ENCODE measurements at regions not wholly inside any gene's neighbourhood (a gene's known extent, or its start where the extent isn't known, plus 50 kb on each side); places are given as distances from the start of the nearest gene placed in this dataset.
A peak's percentile ranks its signal among the peaks of the same experiment; 100 is the strongest.

GRCh38 chr2:41880561-41881243 lies 167.1 kb upstream of the PKDCC start:
- H3K9me3 ChIP-seq (ENCODE audit: control insufficient read depth in 2 of 2, insufficient read depth in 1 of 2, low read depth in 1 of 2, low read length in 1 of 2) = no peaks in the 10 kb centered on the region
- DNase-seq (no peak), FAIRE-seq (no peak)
- no peak overlapping the region for H3K4me3 ChIP-seq (ENCODE audit: low read depth in 1 of 3, low read length in 3 of 3)
- H3K4me1 ChIP-seq (ENCODE audit: control insufficient read depth in 3 of 3, insufficient read depth in 2 of 3, low read depth in 1 of 3, low read length in 2 of 3) = peaks cover 2 to 21% (median 10%) of the 10 kb centered on the region in 3 donors
- H3K27ac ChIP-seq (ENCODE audit: low read depth in 1 of 3, low read length in 2 of 3) = no peak overlapping the region
- no peaks in the 10 kb centered on the region for H3K27me3 ChIP-seq (ENCODE audit: control insufficient read depth in 3 of 3, insufficient read depth in 3 of 3, low read length in 3 of 3)
- no peaks in the 10 kb centered on the region for H3K36me3 ChIP-seq (ENCODE audit: control insufficient read depth in 3 of 3, insufficient read depth in 2 of 3, low read depth in 1 of 3, low read length in 3 of 3)
- 66 to 85% (median 79%) methylated on average over 3 of the region's 3 CpGs for WGBS, 3 donors

GRCh38 chr2:41881249-41881648 lies 166.6 kb upstream of the PKDCC start:
- peaks cover 2 to 21% (median 10%) of the 10 kb centered on the region in 3 donors for H3K4me1 ChIP-seq (ENCODE audit: control insufficient read depth in 3 of 3, insufficient read depth in 2 of 3, low read depth in 1 of 3, low read length in 2 of 3)
- DNase-seq (no peak), FAIRE-seq (no peak)
- no peaks in the 10 kb centered on the region for H3K9me3 ChIP-seq (ENCODE audit: control insufficient read depth in 2 of 2, insufficient read depth in 1 of 2, low read depth in 1 of 2, low read length in 1 of 2)
- H3K4me3 ChIP-seq (ENCODE audit: low read depth in 1 of 3, low read length in 3 of 3) = no peak overlapping the region
- no peak overlapping the region for H3K27ac ChIP-seq (ENCODE audit: low read depth in 1 of 3, low read length in 2 of 3)
- H3K36me3 ChIP-seq (ENCODE audit: control insufficient read depth in 3 of 3, insufficient read depth in 2 of 3, low read depth in 1 of 3, low read length in 3 of 3) = no peaks in the 10 kb centered on the region
- 77 to 90% (median 78%) methylated on average over 3 of the region's 3 CpGs for WGBS, 3 donors
- H3K27me3 ChIP-seq (ENCODE audit: control insufficient read depth in 3 of 3, insufficient read depth in 3 of 3, low read length in 3 of 3) = no peaks in the 10 kb centered on the region

- H3K36me3 ChIP-seq (ENCODE audit: control insufficient read depth in 3 of 3, insufficient read depth in 2 of 3, low read depth in 1 of 3, low read length in 3 of 3) = no peaks in the 10 kb centered on the region
- no peak for DNase-seq
- no peak for FAIRE-seq
- peaks cover 0 to 13% (median 2%) of the 10 kb centered on the region in 3 donors for H3K4me1 ChIP-seq (ENCODE audit: control insufficient read depth in 3 of 3, insufficient read depth in 2 of 3, low read depth in 1 of 3, low read length in 2 of 3)
- H3K27ac ChIP-seq (ENCODE audit: low read depth in 1 of 3, low read length in 2 of 3) = no peak overlapping the region
- no peaks in the 10 kb centered on the region for H3K9me3 ChIP-seq (ENCODE audit: control insufficient read depth in 2 of 2, insufficient read depth in 1 of 2, low read depth in 1 of 2, low read length in 1 of 2)
- WGBS, 3 donors = 81 to 94% (median 88%) methylated on average over 5 of the region's 5 CpGs
- no peaks in the 10 kb centered on the region for H3K27me3 ChIP-seq (ENCODE audit: control insufficient read depth in 3 of 3, insufficient read depth in 3 of 3, low read length in 3 of 3)
- H3K4me3 ChIP-seq (ENCODE audit: low read depth in 1 of 3, low read length in 3 of 3) = no peak overlapping the region
Measured at GRCh38 chr2:41884718-41885117, 163.1 kb upstream of the PKDCC start.

GRCh38 chr2:41886145-41886664 lies 161.6 kb upstream of the PKDCC start:
- DNase-seq (no peak), FAIRE-seq (no peak)
- Histone ChIP-seq H3K9me3 (ENCODE audit: control insufficient read depth in 2 of 2, insufficient read depth in 1 of 2, low read depth in 1 of 2, low read length in 1 of 2) (no peaks in the 10 kb centered on the region), H3K27me3 (ENCODE audit: control insufficient read depth in 3 of 3, insufficient read depth in 3 of 3, low read length in 3 of 3) (no peaks in the 10 kb centered on the region), H3K4me3 (ENCODE audit: low read depth in 1 of 3, low read length in 3 of 3) (no peak overlapping the region), H3K4me1 (ENCODE audit: control insufficient read depth in 3 of 3, insufficient read depth in 2 of 3, low read depth in 1 of 3, low read length in 2 of 3) (peaks cover 0 to 8% (median 0%) of the 10 kb centered on the region in 3 donors), H3K27ac (ENCODE audit: low read depth in 1 of 3, low read length in 2 of 3) (no peak overlapping the region), H3K36me3 (ENCODE audit: control insufficient read depth in 3 of 3, insufficient read depth in 2 of 3, low read depth in 1 of 3, low read length in 3 of 3) (no peaks in the 10 kb centered on the region)
- WGBS, 3 donors = 23 to 62% (median 52%) methylated on average over 2 of the region's 2 CpGs

GRCh38 chr2:41886757-41887156 lies 161.1 kb upstream of the PKDCC start:
- no peaks in the 10 kb centered on the region for H3K27me3 ChIP-seq (ENCODE audit: control insufficient read depth in 3 of 3, insufficient read depth in 3 of 3, low read length in 3 of 3)
- no peak overlapping the region for H3K27ac ChIP-seq (ENCODE audit: low read depth in 1 of 3, low read length in 2 of 3)
- H3K36me3 ChIP-seq (ENCODE audit: control insufficient read depth in 3 of 3, insufficient read depth in 2 of 3, low read depth in 1 of 3, low read length in 3 of 3) = no peaks in the 10 kb centered on the region
- H3K9me3 ChIP-seq (ENCODE audit: control insufficient read depth in 2 of 2, insufficient read depth in 1 of 2, low read depth in 1 of 2, low read length in 1 of 2) = no peaks in the 10 kb centered on the region
- FAIRE-seq = no peak
- WGBS, 3 donors = 50 to 62% (median 55%) methylated on average over 2 of the region's 2 CpGs
- H3K4me3 ChIP-seq (ENCODE audit: low read depth in 1 of 3, low read length in 3 of 3) = no peak overlapping the region
- peaks cover 0 to 8% (median 0%) of the 10 kb centered on the region in 3 donors for H3K4me1 ChIP-seq (ENCODE audit: control insufficient read depth in 3 of 3, insufficient read depth in 2 of 3, low read depth in 1 of 3, low read length in 2 of 3)
- no peak for DNase-seq

GRCh38 chr2:41890341-41890740 lies 157.5 kb upstream of the PKDCC start:
- peaks cover 0 to 18% (median 2%) of the 10 kb centered on the region in 3 donors for H3K4me1 ChIP-seq (ENCODE audit: control insufficient read depth in 3 of 3, insufficient read depth in 2 of 3, low read depth in 1 of 3, low read length in 2 of 3)
- H3K27ac ChIP-seq (ENCODE audit: low read depth in 1 of 3, low read length in 2 of 3) = no peak overlapping the region
- FAIRE-seq (no peak), DNase-seq (no peak)
- no peak overlapping the region for H3K4me3 ChIP-seq (ENCODE audit: low read depth in 1 of 3, low read length in 3 of 3)
- no peaks in the 10 kb centered on the region for H3K36me3 ChIP-seq (ENCODE audit: control insufficient read depth in 3 of 3, insufficient read depth in 2 of 3, low read depth in 1 of 3, low read length in 3 of 3)
- H3K9me3 ChIP-seq (ENCODE audit: control insufficient read depth in 2 of 2, insufficient read depth in 1 of 2, low read depth in 1 of 2, low read length in 1 of 2) = no peaks in the 10 kb centered on the region
- H3K27me3 ChIP-seq (ENCODE audit: control insufficient read depth in 3 of 3, insufficient read depth in 3 of 3, low read length in 3 of 3) = no peaks in the 10 kb centered on the region
- WGBS, 3 donors = 85 to 87% (median 86%) methylated on average over 3 of the region's 3 CpGs

GRCh38 chr2:41892476-41892875 lies 155.3 kb upstream of the PKDCC start:
- 63 to 79% (median 75%) methylated on average over 4 of the region's 4 CpGs for WGBS, 3 donors
- FAIRE-seq = no peak

GRCh38 chr2:41894563-41895333 lies 153.1 kb upstream of the PKDCC start:
- Histone ChIP-seq H3K4me1 (ENCODE audit: control insufficient read depth in 3 of 3, insufficient read depth in 2 of 3, low read depth in 1 of 3, low read length in 2 of 3) (peaks cover 0 to 17% (median 2%) of the 10 kb centered on the region in 3 donors), H3K9me3 (ENCODE audit: control insufficient read depth in 2 of 2, insufficient read depth in 1 of 2, low read depth in 1 of 2, low read length in 1 of 2) (no peaks in the 10 kb centered on the region), H3K27ac (ENCODE audit: low read depth in 1 of 3, low read length in 2 of 3) (peak overlapping the region in 1 of 3 donors; percentile 76), H3K27me3 (ENCODE audit: control insufficient read depth in 3 of 3, insufficient read depth in 3 of 3, low read length in 3 of 3) (no peaks in the 10 kb centered on the region), H3K4me3 (ENCODE audit: low read depth in 1 of 3, low read length in 3 of 3) (no peak overlapping the region), H3K36me3 (ENCODE audit: control insufficient read depth in 3 of 3, insufficient read depth in 2 of 3, low read depth in 1 of 3, low read length in 3 of 3) (no peaks in the 10 kb centered on the region)
- peak; percentile 74 to 93 for DNase-seq
- 61 to 73% (median 63%) methylated on average over 5 of the region's 5 CpGs for WGBS, 3 donors
- FAIRE-seq = no peak

More at GRCh38 chr2:41892476-41892875, 155.3 kb upstream of the PKDCC start:
- Histone ChIP-seq H3K4me3 (ENCODE audit: low read depth in 1 of 3, low read length in 3 of 3) (no peak overlapping the region), H3K4me1 (ENCODE audit: control insufficient read depth in 3 of 3, insufficient read depth in 2 of 3, low read depth in 1 of 3, low read length in 2 of 3) (peaks cover 0 to 17% (median 2%) of the 10 kb centered on the region in 3 donors), H3K9me3 (ENCODE audit: control insufficient read depth in 2 of 2, insufficient read depth in 1 of 2, low read depth in 1 of 2, low read length in 1 of 2) (no peaks in the 10 kb centered on the region), H3K36me3 (ENCODE audit: control insufficient read depth in 3 of 3, insufficient read depth in 2 of 3, low read depth in 1 of 3, low read length in 3 of 3) (no peaks in the 10 kb centered on the region), H3K27me3 (ENCODE audit: control insufficient read depth in 3 of 3, insufficient read depth in 3 of 3, low read length in 3 of 3) (no peaks in the 10 kb centered on the region), H3K27ac (ENCODE audit: low read depth in 1 of 3, low read length in 2 of 3) (no peak overlapping the region)
- DNase-seq = no peak
